Kidney (tissue), 10 donors: ENCODE measurements at regions not wholly inside any gene's neighbourhood (a gene's known extent, or its start where the extent isn't known, plus 50 kb on each side); places are given as distances from the start of the nearest gene placed in this dataset.
"Not testable (repeated sequence)": the region's sequence is repeated elsewhere in the genome, so short reads cannot be mapped to it uniquely, and the experiment has no call there.

Experiments
- DNase-seq, 5 donors: peaks; one replicate each; pipeline ENCODE4 v3.0.0-alpha.2; 2013 to 2020
- FAIRE-seq: peaks from 2 replicates; lab custom pipeline; 2012; peaks lifted over from hg19 to GRCh38; lab: Jason Lieb, UNC
- H3K27ac ChIP-seq, 2 donors: one replicate each; pipeline ENCODE4 v1.7.0; 2013; ENCODE audit warnings: low read depth in 2 of 2, low read length in 2 of 2, inconsistent platforms in 1 of 2
- H3K27me3 ChIP-seq: one replicate; pipeline ENCODE4 v1.7.1; 2013; ENCODE audit warnings: low read length, inconsistent platforms; ENCODE audit not compliant: control insufficient read depth, insufficient read depth
- H3K36me3 ChIP-seq, 3 donors: one replicate each; pipeline versions ENCODE4 v1.7.0 to v1.7.1; 2013; ENCODE audit warnings: low read length in 3 of 3, control low read depth in 1 of 3, inconsistent platforms in 1 of 3; ENCODE audit not compliant: insufficient read depth in 3 of 3, control insufficient read depth in 2 of 3
- H3K4me1 ChIP-seq, 3 donors: one replicate each; pipeline versions ENCODE4 v1.7.0 to v1.7.1; 2013; ENCODE audit warnings: low read length in 3 of 3, inconsistent platforms in 1 of 3, low read depth in 1 of 3; ENCODE audit not compliant: control insufficient read depth in 2 of 3, insufficient read depth in 2 of 3
- H3K4me3 ChIP-seq, 3 donors: one replicate each; pipeline versions ENCODE4 v1.7.0 to v1.8.1; 2013; ENCODE audit warnings: low read length in 3 of 3, control low read depth in 1 of 3, inconsistent platforms in 1 of 3
- H3K9ac ChIP-seq, 3 donors: one replicate each; pipeline versions ENCODE4 v1.7.0 to v1.7.1; 2013; ENCODE audit warnings: low read length in 3 of 3, control low read depth in 1 of 3, inconsistent platforms in 1 of 3
- H3K9me3 ChIP-seq, 3 donors: one replicate each; pipeline versions ENCODE4 v1.7.0 to v1.7.1; 2013; ENCODE audit warnings: low read length in 3 of 3, control low read depth in 1 of 3, inconsistent platforms in 1 of 3; ENCODE audit not compliant: control insufficient read depth in 2 of 3, insufficient read depth in 1 of 3
- intact Hi-C: fragments of 100-400 bp; cut with DNase I; formaldehyde crosslinking; loops from one replicate; pipeline ENCODE4 v1.11.1; 2022
- donor health status: control.
- donor health status: control.
- donor health status: DM: yes; HTN: yes; CAD: no.
- donor health status: Normal renal cell carcinoma (clear cell type).

GRCh38 chr1:148432318-148432717 is 50.8 kb downstream of the PPIAL4G start:
- intact Hi-C loops, DNase-seq, H3K9me3 ChIP-seq, FAIRE-seq, H3K4me3 ChIP-seq, H3K27me3 ChIP-seq, H3K4me1 ChIP-seq, H3K9ac ChIP-seq, H3K36me3 ChIP-seq: not testable (repeated sequence)
- peak overlapping the region; percentile 25 to 69 for H3K27ac ChIP-seq

GRCh38 chr1:148429856-148430255 is 53.2 kb downstream of the PPIAL4G start:
- H3K27ac ChIP-seq, intact Hi-C loops, FAIRE-seq, H3K36me3 ChIP-seq, H3K9ac ChIP-seq, H3K27me3 ChIP-seq, H3K9me3 ChIP-seq, H3K4me3 ChIP-seq, H3K4me1 ChIP-seq: not testable (repeated sequence)
- DNase-seq = peak in 2 of 5 donors; percentile 34 to 45

GRCh38 chr1:148426940-148427611 is 56.0 kb downstream of the PPIAL4G start:
- FAIRE-seq, intact Hi-C loops, H3K4me1 ChIP-seq, DNase-seq, H3K4me3 ChIP-seq, H3K9ac ChIP-seq, H3K27ac ChIP-seq, H3K36me3 ChIP-seq, H3K27me3 ChIP-seq, H3K9me3 ChIP-seq: not testable (repeated sequence)

- intact Hi-C loops, H3K36me3 ChIP-seq, DNase-seq: not testable (repeated sequence)
Observed at GRCh38 chr1:148426385-148426784, 56.7 kb downstream of the PPIAL4G start.

GRCh38 chr1:148424143-148425003 is 58.7 kb downstream of the PPIAL4G start:
- H3K4me3 ChIP-seq, H3K36me3 ChIP-seq, intact Hi-C loops, H3K4me1 ChIP-seq, H3K9me3 ChIP-seq, FAIRE-seq, H3K9ac ChIP-seq, H3K27ac ChIP-seq, H3K27me3 ChIP-seq: not testable (repeated sequence)
- DNase-seq = peak in 3 of 5 donors; percentile 14 to 39 (median 27)

More at GRCh38 chr1:148426385-148426784, 56.7 kb downstream of the PPIAL4G start:
- H3K4me3 ChIP-seq, H3K27ac ChIP-seq, FAIRE-seq, H3K27me3 ChIP-seq, H3K9me3 ChIP-seq, H3K9ac ChIP-seq, H3K4me1 ChIP-seq: not testable (repeated sequence)

- H3K27ac ChIP-seq, H3K9me3 ChIP-seq, H3K27me3 ChIP-seq, H3K4me3 ChIP-seq, intact Hi-C loops, DNase-seq, H3K36me3 ChIP-seq, H3K4me1 ChIP-seq, H3K9ac ChIP-seq, FAIRE-seq: not testable (repeated sequence)
Observed at GRCh38 chr1:148422921-148423320, 60.2 kb downstream of the PPIAL4G start.

GRCh38 chr1:148417241-148417640 is 65.9 kb downstream of the PPIAL4G start:
- H3K4me1 ChIP-seq, H3K4me3 ChIP-seq, H3K27me3 ChIP-seq, FAIRE-seq, H3K36me3 ChIP-seq, H3K27ac ChIP-seq, DNase-seq, H3K9me3 ChIP-seq, H3K9ac ChIP-seq, intact Hi-C loops: not testable (repeated sequence)

- intact Hi-C loops, FAIRE-seq, DNase-seq, H3K9me3 ChIP-seq, H3K9ac ChIP-seq, H3K4me1 ChIP-seq, H3K4me3 ChIP-seq, H3K27ac ChIP-seq, H3K27me3 ChIP-seq, H3K36me3 ChIP-seq: not testable (repeated sequence)
Observed at GRCh38 chr1:148413385-148413784, 69.7 kb downstream of the PPIAL4G start.
